ENCODE measurements at regions not wholly inside any gene's neighbourhood (a gene's known extent, or its start where the extent isn't known, plus 50 kb on each side); places are given as distances from the start of the nearest gene placed in this dataset.

DNA sequence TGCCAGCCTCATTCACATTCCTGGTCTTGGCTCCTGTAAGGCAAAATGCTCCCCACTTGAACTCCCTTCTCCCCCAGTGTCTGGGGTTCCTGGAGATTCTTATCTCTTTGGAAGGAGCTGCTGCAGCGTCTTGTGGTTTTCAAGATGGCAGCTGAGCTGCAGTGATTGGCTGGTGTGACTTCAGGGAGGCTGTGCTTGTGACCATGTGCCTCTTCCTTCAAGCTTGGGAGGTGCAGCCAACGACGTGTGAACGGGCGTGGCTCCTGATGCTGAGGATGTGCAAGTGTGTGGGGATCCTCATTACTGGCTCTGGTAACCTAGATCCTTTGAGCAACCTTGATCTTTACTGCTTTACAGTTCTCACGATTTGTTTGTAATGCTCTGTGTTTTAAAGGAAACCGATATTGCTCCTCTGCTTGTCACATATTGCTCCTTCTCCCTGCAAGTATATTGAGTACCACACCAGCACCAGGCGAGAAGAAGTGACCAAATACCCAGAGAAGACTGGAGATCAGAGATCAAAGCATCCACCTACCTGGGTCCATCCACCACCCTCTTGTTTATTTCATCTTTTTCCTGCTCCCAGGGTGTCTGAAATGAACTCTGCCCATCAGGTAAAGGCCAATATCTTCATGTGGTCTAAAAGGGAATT, 208.5 kb downstream of the FGF9 start:
- ATAC-seq (ENCODE audit: low read depth): no peak
- H3K27me3 ChIP-seq (ENCODE audit: insufficient read depth, poor library complexity, severe bottlenecking): no peaks in the 10 kb centered on the region
- no peaks in the 10 kb centered on the region for H3K4me1 ChIP-seq (ENCODE audit: insufficient read depth, poor library complexity, severe bottlenecking)
- H3K4me3 ChIP-seq (ENCODE audit: severe bottlenecking): no peak overlapping the region
- TF ChIP-seq, protein P1, sequence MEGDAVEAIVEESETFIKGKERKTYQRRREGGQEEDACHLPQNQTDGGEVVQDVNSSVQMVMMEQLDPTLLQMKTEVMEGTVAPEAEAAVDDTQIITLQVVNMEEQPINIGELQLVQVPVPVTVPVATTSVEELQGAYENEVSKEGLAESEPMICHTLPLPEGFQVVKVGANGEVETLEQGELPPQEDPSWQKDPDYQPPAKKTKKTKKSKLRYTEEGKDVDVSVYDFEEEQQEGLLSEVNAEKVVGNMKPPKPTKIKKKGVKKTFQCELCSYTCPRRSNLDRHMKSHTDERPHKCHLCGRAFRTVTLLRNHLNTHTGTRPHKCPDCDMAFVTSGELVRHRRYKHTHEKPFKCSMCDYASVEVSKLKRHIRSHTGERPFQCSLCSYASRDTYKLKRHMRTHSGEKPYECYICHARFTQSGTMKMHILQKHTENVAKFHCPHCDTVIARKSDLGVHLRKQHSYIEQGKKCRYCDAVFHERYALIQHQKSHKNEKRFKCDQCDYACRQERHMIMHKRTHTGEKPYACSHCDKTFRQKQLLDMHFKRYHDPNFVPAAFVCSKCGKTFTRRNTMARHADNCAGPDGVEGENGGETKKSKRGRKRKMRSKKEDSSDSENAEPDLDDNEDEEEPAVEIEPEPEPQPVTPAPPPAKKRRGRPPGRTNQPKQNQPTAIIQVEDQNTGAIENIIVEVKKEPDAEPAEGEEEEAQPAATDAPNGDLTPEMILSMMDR (IDR thresholded peaks at IDR 0.05; ENCODE audit: poor library complexity, severe bottlenecking): no peak
- H3K36me3 ChIP-seq (ENCODE audit: low read depth): no peaks in the 10 kb centered on the region
- no peak for DNase-seq (ENCODE audit: low spot score)
- no peaks in the 10 kb centered on the region for H3K9me3 ChIP-seq (ENCODE audit: severe bottlenecking)
- H3K27ac ChIP-seq (ENCODE audit: poor library complexity, severe bottlenecking): no peak overlapping the region

GRCh38 chr13:21882766-21883165, 211.9 kb downstream of the FGF9 start:
- Histone ChIP-seq H3K36me3 (ENCODE audit: low read depth) (no peaks in the 10 kb centered on the region), H3K27me3 (ENCODE audit: insufficient read depth, poor library complexity, severe bottlenecking) (no peaks in the 10 kb centered on the region), H3K27ac (ENCODE audit: poor library complexity, severe bottlenecking) (no peak overlapping the region), H3K4me3 (ENCODE audit: severe bottlenecking) (no peak overlapping the region), H3K4me1 (ENCODE audit: insufficient read depth, poor library complexity, severe bottlenecking) (no peaks in the 10 kb centered on the region), H3K9me3 (ENCODE audit: severe bottlenecking) (no peaks in the 10 kb centered on the region)
- no peak for DNase-seq (ENCODE audit: low spot score)
- TF ChIP-seq, protein P1 (IDR thresholded peaks at IDR 0.05; ENCODE audit: poor library complexity, severe bottlenecking): no peak
- no peak for ATAC-seq (ENCODE audit: low read depth)

GRCh38 chr13:21883713-21884112, 212.8 kb downstream of the FGF9 start:
- Histone ChIP-seq H3K27me3 (ENCODE audit: insufficient read depth, poor library complexity, severe bottlenecking) (no peaks in the 10 kb centered on the region), H3K4me1 (ENCODE audit: insufficient read depth, poor library complexity, severe bottlenecking) (no peaks in the 10 kb centered on the region), H3K36me3 (ENCODE audit: low read depth) (no peaks in the 10 kb centered on the region), H3K9me3 (ENCODE audit: severe bottlenecking) (no peaks in the 10 kb centered on the region), H3K27ac (ENCODE audit: poor library complexity, severe bottlenecking) (no peak overlapping the region), H3K4me3 (ENCODE audit: severe bottlenecking) (no peak overlapping the region)
- no peak for ATAC-seq (ENCODE audit: low read depth)
- DNase-seq (ENCODE audit: low spot score): no peak
- TF ChIP-seq, protein P1 (IDR thresholded peaks at IDR 0.05; ENCODE audit: poor library complexity, severe bottlenecking): no peak

GRCh38 chr13:21884299-21884909, 213.5 kb downstream of the FGF9 start:
- no peaks in the 10 kb centered on the region for H3K9me3 ChIP-seq (ENCODE audit: severe bottlenecking)
- H3K4me1 ChIP-seq (ENCODE audit: insufficient read depth, poor library complexity, severe bottlenecking): no peaks in the 10 kb centered on the region
- DNase-seq (ENCODE audit: low spot score) (no peak), ATAC-seq (ENCODE audit: low read depth) (no peak)
- no peak overlapping the region for H3K27ac ChIP-seq (ENCODE audit: poor library complexity, severe bottlenecking)
- no peaks in the 10 kb centered on the region for H3K27me3 ChIP-seq (ENCODE audit: insufficient read depth, poor library complexity, severe bottlenecking)
- TF ChIP-seq, protein P1 (IDR thresholded peaks at IDR 0.05; ENCODE audit: poor library complexity, severe bottlenecking): no peak
- no peak overlapping the region for H3K4me3 ChIP-seq (ENCODE audit: severe bottlenecking)
- H3K36me3 ChIP-seq (ENCODE audit: low read depth): no peaks in the 10 kb centered on the region

GRCh38 chr13:21884965-21885567, 214.2 kb downstream of the FGF9 start:
- Histone ChIP-seq H3K36me3 (ENCODE audit: low read depth) (no peaks in the 10 kb centered on the region), H3K27ac (ENCODE audit: poor library complexity, severe bottlenecking) (no peak overlapping the region), H3K9me3 (ENCODE audit: severe bottlenecking) (no peaks in the 10 kb centered on the region), H3K4me3 (ENCODE audit: severe bottlenecking) (no peak overlapping the region), H3K4me1 (ENCODE audit: insufficient read depth, poor library complexity, severe bottlenecking) (no peaks in the 10 kb centered on the region), H3K27me3 (ENCODE audit: insufficient read depth, poor library complexity, severe bottlenecking) (no peaks in the 10 kb centered on the region)
- DNase-seq (ENCODE audit: low spot score) (no peak), ATAC-seq (ENCODE audit: low read depth) (no peak)
- TF ChIP-seq, protein P1 (IDR thresholded peaks at IDR 0.05; ENCODE audit: poor library complexity, severe bottlenecking): no peak
